ENCODE measurements at regions not wholly inside any gene's neighbourhood (a gene's known extent, or its start where the extent isn't known, plus 50 kb on each side); places are given as distances from the start of the nearest gene placed in this dataset.

DNA sequence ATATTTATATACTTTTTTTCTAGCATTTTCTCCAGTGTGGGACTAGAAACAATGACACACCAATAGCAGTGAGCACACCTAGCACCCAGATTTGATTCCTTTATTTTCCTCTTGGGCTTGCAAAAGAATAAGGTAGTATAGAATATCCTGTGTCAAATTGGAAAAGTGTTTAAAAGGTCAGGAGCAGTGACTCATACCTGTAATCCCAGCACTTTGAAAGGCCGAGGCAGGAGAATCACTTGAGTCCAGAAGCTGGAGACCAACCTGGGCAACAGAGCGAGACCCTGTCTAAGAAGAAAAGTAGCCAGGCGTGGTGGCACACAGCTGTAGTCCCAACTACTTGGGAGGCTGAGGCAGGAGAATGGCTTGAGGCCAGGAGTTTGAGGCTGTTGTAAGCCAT is 53.8 kb upstream of the SGPP1 start:
- in situ Hi-C loops (cut with MboI; ENCODE audit: low pct_unique_long_range_greater_than_20kb, low sequenced_read_pairs), result loop anchor here (25.0 kb wide), 1 partner anchor 506 kb away; the partner anchor contains the start of gene ESR2
- no peak for DNase-seq

DNA sequence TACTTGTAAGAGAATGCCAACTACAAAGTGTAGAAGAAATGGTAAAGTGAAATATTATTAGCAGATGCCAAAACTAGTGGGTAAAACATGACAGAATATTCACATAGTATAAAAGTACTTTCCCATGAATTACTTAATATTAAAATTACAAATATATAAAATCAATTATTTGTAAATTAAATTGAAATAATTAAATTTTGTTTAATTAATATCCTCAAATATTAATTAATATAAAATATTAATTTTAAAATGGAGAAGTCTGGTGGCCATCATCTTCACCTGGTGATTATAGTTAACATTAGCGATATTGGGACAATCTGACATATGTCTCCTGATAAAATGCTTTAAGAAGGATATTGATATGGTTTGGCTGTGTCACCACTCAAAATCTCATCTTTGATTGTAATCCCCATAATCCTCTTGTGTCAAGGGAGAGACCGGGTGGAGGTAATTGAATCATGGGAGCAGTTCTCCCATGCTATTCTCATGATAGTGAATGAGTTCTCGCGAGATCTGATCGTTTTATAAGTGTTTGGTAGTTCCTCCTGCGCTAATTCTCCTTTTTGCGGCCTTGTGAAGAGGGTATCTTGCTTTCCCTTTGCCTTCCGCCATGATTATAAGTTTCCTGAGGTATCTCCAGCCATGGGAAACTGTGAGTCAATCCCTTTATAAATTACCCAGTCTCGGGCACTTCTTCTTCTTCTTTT is 55.0 kb upstream of the SGPP1 start:
- in situ Hi-C loops (cut with MboI; ENCODE audit: low pct_unique_long_range_greater_than_20kb, low sequenced_read_pairs), result loop anchor here (25.0 kb wide), 1 partner anchor 504 kb away; the partner anchor contains the start of gene ESR2

DNA sequence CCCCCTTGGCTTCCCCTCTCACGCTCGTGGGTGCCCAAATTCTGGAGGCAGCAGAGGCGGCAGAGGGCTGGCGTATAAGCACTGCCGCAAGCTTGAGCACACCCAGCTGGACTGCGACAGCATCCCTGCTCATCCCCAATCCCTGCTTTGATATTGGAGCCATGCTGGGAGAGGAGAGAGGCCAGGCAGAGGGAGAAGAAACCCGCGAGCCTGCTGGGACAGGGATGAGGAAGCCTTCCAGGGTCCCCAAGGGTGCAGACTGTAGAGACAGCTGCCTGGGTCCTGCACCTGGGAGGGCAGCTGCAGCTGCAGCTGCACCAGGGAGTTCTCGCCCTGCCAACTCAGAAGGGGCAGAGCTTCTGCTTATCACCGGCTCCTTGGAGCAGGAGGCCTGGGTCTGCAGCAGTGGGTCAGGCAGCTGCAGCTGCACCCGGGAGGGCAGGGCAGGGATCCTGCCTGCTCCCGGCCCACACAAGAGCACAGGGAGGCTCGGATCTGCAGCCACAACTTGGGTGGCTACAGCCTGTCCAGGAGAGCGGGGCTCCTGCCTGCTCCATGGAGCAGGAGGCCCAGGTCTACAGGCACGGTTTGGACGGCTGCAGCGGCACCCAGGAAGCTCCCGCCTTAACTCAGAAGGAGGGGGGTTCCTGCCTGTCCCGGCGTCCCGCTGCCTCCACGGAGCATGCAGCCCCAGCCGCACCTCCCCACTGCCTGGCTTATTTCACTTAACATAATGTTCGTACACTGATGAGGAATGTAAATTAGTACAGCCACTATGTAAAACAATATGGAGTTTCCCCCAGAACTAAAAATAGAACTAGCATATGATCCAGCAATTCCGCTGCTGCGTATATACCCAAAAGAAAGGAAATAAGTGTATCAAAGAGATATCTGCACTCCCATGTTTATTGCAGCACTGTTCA is 60.4 kb upstream of the SGPP1 start:
- in situ Hi-C loops (cut with MboI; ENCODE audit: low pct_unique_long_range_greater_than_20kb, low sequenced_read_pairs), result loop anchor here (25.0 kb wide), 1 partner anchor 499 kb away; the partner anchor contains the start of gene ESR2
- no peak for DNase-seq

More for the DNA sequence above, 55.0 kb upstream of the SGPP1 start:
- DNase-seq, result no peak

DNA sequence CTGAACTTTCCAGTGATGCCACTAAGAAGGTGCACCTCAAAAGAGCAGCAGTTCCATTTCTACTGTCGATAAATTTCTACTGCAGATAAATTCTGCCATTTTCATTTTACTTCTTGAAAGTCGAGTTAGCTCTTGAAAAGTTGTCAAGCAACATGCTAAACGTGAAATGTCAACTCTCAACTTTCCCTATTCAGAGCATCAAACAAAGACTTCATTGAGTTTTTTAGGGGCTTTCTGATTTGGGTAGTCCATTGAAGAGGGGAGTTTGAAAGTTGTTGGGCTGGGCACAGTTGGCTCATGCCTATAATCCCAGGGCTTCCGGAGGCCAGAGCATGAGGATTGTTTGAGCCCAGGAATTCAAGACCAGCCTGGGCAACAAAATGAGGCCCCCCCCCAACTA is 59.4 kb upstream of the SYNE2 start:
- in situ Hi-C loops (cut with MboI; ENCODE audit: low pct_unique_long_range_greater_than_20kb, low sequenced_read_pairs), result loop anchor here (25.0 kb wide), 1 partner anchor 494 kb away; the partner anchor contains the start of gene ESR2
- DNase-seq, result no peak

DNA sequence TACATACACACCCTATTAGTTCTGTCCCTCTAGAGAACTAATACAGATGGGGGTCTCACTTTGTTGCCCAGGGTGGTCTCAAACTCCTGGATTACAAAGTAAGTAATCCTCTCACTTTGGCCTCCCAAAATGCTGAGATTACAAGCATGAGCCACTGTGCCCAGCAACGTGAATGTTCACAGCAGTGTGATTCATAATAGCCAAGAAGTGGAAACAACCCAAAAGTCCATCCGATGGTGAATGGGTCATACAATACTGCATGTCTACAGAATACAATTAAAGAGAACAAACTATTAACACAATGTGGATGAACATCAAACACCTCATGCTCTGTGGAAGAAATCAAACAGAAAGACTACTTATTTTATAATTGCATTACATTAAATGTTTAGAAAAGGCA is 57.3 kb upstream of the SYNE2 start:
- DNase-seq, result no peak
- in situ Hi-C loops (cut with MboI; ENCODE audit: low pct_unique_long_range_greater_than_20kb, low sequenced_read_pairs), result loop anchor here (25.0 kb wide), 1 partner anchor 492 kb away; the partner anchor contains the start of gene ESR2

DNA sequence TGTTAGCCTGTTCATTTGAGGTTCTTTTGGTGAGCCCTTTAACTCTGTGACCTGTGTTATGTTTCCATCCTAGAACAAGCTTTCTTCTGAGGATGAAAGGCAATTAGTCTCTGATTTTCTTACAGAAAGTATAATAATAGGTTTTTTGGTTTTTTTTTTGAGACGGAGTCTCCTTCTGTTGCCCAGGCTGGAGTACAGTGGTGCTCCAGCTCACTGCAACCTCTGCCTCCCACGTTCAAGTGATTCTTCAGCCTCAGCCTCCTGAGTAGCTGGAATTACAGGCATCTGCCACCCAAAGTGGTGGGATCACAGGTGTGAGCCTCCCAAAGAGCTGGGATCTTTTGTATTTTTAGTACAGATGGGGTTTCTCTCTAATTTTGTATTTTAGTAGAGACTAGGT is 52.7 kb upstream of the SYNE2 start:
- no peak for DNase-seq
- in situ Hi-C loops (cut with MboI; ENCODE audit: low pct_unique_long_range_greater_than_20kb, low sequenced_read_pairs), result no loop called here

DNA sequence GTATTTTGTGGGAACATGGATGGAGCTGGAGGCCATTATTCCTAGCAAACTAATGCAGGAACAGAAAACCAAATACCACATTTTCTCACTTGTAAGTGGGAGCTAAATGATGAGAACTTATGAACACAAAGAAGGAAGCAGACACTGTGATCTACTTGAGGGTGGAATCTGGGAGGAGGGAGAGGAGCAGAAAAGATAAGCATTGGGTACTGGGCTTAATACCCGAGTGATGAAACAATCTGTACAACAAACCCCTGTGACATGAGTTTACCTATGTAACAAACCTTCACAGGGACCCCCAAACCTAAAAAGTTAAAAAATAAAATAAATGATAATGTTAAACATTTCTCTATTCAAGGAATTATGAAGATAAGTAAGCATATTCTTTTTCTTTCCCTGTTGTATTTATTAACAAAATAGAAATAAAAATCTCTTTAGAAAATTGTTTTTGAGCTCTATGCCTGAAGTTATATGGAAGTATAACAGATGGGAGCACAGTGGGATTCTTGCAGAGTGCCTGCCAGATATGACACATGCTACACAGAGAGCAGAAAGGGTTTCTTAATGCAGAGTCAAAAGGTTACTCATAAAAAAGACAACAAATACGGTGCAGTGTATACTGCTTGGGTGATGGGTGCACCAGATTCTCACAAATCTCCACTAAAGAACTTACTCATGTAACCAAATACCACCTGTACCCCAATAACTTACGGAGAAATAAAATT is 52.0 kb upstream of the SYNE2 start:
- in situ Hi-C loops (cut with MboI; ENCODE audit: low pct_unique_long_range_greater_than_20kb, low sequenced_read_pairs), result no loop called here
- no peak for DNase-seq
